ENCODE measurements at regions not wholly inside any gene's neighbourhood (a gene's known extent, or its start where the extent isn't known, plus 50 kb on each side); places are given as distances from the start of the nearest gene placed in this dataset.

DNA sequence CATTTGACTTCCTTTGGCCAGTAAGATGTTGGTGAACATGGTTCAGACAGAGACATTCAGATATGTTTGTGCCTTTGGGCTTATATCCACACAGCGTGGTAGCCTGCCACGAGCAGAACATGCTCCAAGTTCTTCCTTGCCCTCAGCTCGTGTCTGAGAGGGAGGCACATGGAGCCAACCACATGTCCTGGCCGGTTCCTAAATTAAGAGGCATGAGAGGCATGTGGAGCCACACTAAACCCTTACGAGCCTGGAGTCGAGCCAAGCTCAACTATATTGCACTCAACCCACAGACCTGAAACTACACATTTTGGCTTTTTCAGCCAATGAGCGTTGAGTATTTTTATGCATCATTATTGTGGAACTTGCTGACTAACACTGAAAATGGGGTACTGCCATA is 133.7 kb upstream of the KCNK1 start:
- no peak overlapping the region for H3K9ac ChIP-seq (ENCODE audit: insufficient read depth in 1 of 2, low read length in 2 of 2)
- WGBS, 2 donors: 75 to 82% methylated on average over 7 of the region's 7 CpGs
- no peaks in the 10 kb centered on the region for H3K27me3 ChIP-seq (ENCODE audit: control insufficient read depth in 3 of 3, insufficient read depth in 3 of 3, low read length in 2 of 3)
- H3K36me3 ChIP-seq (ENCODE audit: control insufficient read depth in 4 of 4, insufficient read depth in 4 of 4, low read length in 4 of 4): no peaks in the 10 kb centered on the region
- no peaks in the 10 kb centered on the region for H3K4me1 ChIP-seq (ENCODE audit: control insufficient read depth in 5 of 5, insufficient read depth in 5 of 5, low read length in 5 of 5)
- ATAC-seq (ENCODE audit: insufficient read depth, low FRiP score) (no peak), DNase-seq (no peak)
- H3K9me3 ChIP-seq (ENCODE audit: control insufficient read depth in 4 of 4, insufficient read depth in 3 of 4, low read length in 3 of 4): peaks cover 0 to 2% (median 0%) of the 10 kb centered on the region in 4 donors
- no peak overlapping the region for H3K27ac ChIP-seq (ENCODE audit: low read depth in 1 of 2, low read length in 1 of 2)
- H3K4me3 ChIP-seq: no peak overlapping the region
- TF ChIP-seq, protein P1, sequence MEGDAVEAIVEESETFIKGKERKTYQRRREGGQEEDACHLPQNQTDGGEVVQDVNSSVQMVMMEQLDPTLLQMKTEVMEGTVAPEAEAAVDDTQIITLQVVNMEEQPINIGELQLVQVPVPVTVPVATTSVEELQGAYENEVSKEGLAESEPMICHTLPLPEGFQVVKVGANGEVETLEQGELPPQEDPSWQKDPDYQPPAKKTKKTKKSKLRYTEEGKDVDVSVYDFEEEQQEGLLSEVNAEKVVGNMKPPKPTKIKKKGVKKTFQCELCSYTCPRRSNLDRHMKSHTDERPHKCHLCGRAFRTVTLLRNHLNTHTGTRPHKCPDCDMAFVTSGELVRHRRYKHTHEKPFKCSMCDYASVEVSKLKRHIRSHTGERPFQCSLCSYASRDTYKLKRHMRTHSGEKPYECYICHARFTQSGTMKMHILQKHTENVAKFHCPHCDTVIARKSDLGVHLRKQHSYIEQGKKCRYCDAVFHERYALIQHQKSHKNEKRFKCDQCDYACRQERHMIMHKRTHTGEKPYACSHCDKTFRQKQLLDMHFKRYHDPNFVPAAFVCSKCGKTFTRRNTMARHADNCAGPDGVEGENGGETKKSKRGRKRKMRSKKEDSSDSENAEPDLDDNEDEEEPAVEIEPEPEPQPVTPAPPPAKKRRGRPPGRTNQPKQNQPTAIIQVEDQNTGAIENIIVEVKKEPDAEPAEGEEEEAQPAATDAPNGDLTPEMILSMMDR (IDR thresholded peaks at IDR 0.05; ENCODE audit: control extremely low read depth, extremely low read depth): no peak

DNA sequence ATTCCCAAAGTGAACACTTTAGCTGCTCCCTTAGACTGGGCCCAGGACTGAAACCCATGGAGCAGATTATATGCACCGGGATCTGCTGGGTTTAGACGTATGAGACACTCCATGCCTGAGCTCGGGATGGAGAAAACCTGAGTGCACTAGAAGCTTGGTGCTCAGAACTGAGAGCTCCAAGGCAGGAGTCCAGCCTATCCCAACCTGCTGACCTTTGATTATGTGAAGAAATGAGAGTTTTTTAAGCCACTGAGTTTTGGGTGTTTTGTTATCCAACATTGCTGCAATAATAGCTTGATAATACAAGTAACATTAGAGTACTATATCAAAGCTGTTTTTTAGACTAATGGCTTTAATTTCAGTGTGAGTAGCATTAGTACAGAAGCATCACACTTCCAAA is 131.5 kb upstream of the KCNK1 start:
- Histone ChIP-seq H3K4me1 (ENCODE audit: control insufficient read depth in 5 of 5, insufficient read depth in 5 of 5, low read length in 5 of 5) (no peaks in the 10 kb centered on the region), H3K9me3 (ENCODE audit: control insufficient read depth in 4 of 4, insufficient read depth in 3 of 4, low read length in 3 of 4) (peaks cover 0 to 2% (median 0%) of the 10 kb centered on the region in 4 donors), H3K4me3 (no peak overlapping the region), H3K9ac (ENCODE audit: insufficient read depth in 1 of 2, low read length in 2 of 2) (no peak overlapping the region), H3K27me3 (ENCODE audit: control insufficient read depth in 3 of 3, insufficient read depth in 3 of 3, low read length in 2 of 3) (no peaks in the 10 kb centered on the region), H3K36me3 (ENCODE audit: control insufficient read depth in 4 of 4, insufficient read depth in 4 of 4, low read length in 4 of 4) (no peaks in the 10 kb centered on the region), H3K27ac (ENCODE audit: low read depth in 1 of 2, low read length in 1 of 2) (no peak overlapping the region)
- TF ChIP-seq, protein P1 (IDR thresholded peaks at IDR 0.05; ENCODE audit: control extremely low read depth, extremely low read depth): no peak
- 89 to 90% methylated on average over 3 of the region's 3 CpGs for WGBS, 2 donors
- DNase-seq: no peak
- ATAC-seq (ENCODE audit: insufficient read depth, low FRiP score): no peak

DNA sequence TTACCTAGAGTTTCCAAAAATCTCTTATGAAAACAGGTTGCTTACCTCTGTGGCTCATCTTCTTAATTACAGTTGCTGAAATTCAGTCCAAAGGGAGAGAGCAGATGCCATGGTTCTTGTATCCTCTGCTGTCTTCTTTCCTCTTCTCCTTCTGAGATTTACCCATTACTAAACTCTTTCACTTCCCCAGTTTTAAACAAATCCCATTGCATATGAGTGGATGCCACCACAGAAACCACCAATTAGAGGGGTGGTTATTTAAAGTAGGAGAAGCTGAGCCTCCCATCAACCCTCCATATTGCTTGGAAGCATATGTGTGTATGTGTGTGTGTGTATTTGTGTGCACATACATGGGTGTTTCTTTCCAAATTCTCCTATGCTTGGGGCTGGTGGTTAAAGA is 128.5 kb upstream of the KCNK1 start:
- H3K4me1 ChIP-seq (ENCODE audit: control insufficient read depth in 5 of 5, insufficient read depth in 5 of 5, low read length in 5 of 5): no peaks in the 10 kb centered on the region
- H3K9ac ChIP-seq (ENCODE audit: insufficient read depth in 1 of 2, low read length in 2 of 2): no peak overlapping the region
- TF ChIP-seq, protein P1 (IDR thresholded peaks at IDR 0.05; ENCODE audit: control extremely low read depth, extremely low read depth): no peak
- DNase-seq (no peak), ATAC-seq (ENCODE audit: insufficient read depth, low FRiP score) (no peak)
- no peaks in the 10 kb centered on the region for H3K9me3 ChIP-seq (ENCODE audit: control insufficient read depth in 4 of 4, insufficient read depth in 3 of 4, low read length in 3 of 4)
- no peak overlapping the region for H3K27ac ChIP-seq (ENCODE audit: low read depth in 1 of 2, low read length in 1 of 2)
- no peak overlapping the region for H3K4me3 ChIP-seq
- H3K27me3 ChIP-seq (ENCODE audit: control insufficient read depth in 3 of 3, insufficient read depth in 3 of 3, low read length in 2 of 3): no peaks in the 10 kb centered on the region
- no peaks in the 10 kb centered on the region for H3K36me3 ChIP-seq (ENCODE audit: control insufficient read depth in 4 of 4, insufficient read depth in 4 of 4, low read length in 4 of 4)

DNA sequence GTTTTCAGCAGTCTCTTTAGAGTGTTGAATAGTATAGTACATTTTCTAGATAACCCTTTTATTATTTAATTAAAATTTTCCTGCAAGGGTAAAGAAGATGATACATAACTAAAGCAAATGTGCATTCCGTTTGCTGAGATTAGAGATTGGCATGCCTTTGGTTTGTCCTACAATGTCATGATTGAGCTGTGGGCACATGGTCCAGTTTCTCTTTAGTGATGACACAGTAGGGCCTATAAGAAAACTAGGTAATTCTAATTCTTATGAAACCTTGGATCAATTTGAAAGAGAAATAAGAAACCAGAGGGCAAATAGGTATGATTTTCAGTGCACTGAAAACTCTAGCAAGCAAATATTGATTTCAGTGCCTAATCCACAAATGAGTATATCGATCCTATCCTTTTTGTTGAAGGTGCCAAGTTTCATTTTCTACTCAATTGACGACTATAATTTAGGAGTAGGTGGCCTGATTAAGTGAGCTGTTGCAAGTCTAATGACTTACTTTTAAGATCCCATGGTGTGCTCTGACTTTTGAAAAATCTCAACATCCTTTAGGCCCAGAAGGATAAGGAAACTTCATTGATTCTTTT is 128.0 kb upstream of the KCNK1 start:
- H3K36me3 ChIP-seq (ENCODE audit: control insufficient read depth in 4 of 4, insufficient read depth in 4 of 4, low read length in 4 of 4): no peaks in the 10 kb centered on the region
- no peaks in the 10 kb centered on the region for H3K4me1 ChIP-seq (ENCODE audit: control insufficient read depth in 5 of 5, insufficient read depth in 5 of 5, low read length in 5 of 5)
- TF ChIP-seq, protein P1 (IDR thresholded peaks at IDR 0.05; ENCODE audit: control extremely low read depth, extremely low read depth): no peak
- H3K27me3 ChIP-seq (ENCODE audit: control insufficient read depth in 3 of 3, insufficient read depth in 3 of 3, low read length in 2 of 3): no peaks in the 10 kb centered on the region
- no peak overlapping the region for H3K27ac ChIP-seq (ENCODE audit: low read depth in 1 of 2, low read length in 1 of 2)
- ATAC-seq (ENCODE audit: insufficient read depth, low FRiP score) (no peak), DNase-seq (no peak)
- no peak overlapping the region for H3K9ac ChIP-seq (ENCODE audit: insufficient read depth in 1 of 2, low read length in 2 of 2)
- H3K9me3 ChIP-seq (ENCODE audit: control insufficient read depth in 4 of 4, insufficient read depth in 3 of 4, low read length in 3 of 4): no peaks in the 10 kb centered on the region
- WGBS, 2 donors: 58 to 59% methylated on average over 3 of the region's 3 CpGs
- H3K4me3 ChIP-seq: no peak overlapping the region

Data from lung (tissue), 11 donors.